HG02571 (cell line): ENCODE measurements at regions not wholly inside any gene's neighbourhood (a gene's known extent, or its start where the extent isn't known, plus 50 kb on each side); places are given as distances from the start of the nearest gene placed in this dataset.
"Not testable (repeated sequence)": the region's sequence is repeated elsewhere in the genome, so short reads cannot be mapped to it uniquely, and the experiment has no call there.

ENCODE experiments used
- ATAC-seq: cut with Tn5 transposase; IDR thresholded peaks from one replicate; pipeline ENCODE4 v1.9.1; 2021; ENCODE audit warnings: mild to moderate bottlenecking, moderate library complexity; ENCODE audit not compliant: unreplicated experiment

- ATAC-seq: no peak
These were observed 139.8 kb upstream of the UBE2E3 start for GRCh38 chr2:180840641-180841040.

DNA sequence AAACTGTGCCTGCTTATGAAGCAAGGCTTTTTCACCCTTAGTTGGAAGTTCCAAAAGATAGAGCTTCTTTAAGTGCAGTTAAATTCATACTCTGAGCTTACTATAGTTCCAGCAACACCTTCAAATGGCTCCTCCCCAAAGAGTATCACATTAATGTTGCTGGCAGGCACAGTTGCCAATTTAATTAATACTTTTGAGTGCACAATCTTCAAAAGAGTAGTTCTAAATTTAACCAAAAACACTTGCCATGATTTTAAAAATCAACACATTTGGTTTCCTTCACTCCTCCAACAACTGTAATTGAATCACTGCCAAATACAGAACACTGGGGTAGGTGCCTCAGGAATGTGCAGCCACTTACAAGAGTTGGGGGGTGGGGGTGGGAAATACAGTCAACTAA is 150.6 kb upstream of the UBE2E3 start:
- ATAC-seq: no peak

- no peak for ATAC-seq
These were observed 151.1 kb upstream of the UBE2E3 start for GRCh38 chr2:180829261-180829660.

DNA sequence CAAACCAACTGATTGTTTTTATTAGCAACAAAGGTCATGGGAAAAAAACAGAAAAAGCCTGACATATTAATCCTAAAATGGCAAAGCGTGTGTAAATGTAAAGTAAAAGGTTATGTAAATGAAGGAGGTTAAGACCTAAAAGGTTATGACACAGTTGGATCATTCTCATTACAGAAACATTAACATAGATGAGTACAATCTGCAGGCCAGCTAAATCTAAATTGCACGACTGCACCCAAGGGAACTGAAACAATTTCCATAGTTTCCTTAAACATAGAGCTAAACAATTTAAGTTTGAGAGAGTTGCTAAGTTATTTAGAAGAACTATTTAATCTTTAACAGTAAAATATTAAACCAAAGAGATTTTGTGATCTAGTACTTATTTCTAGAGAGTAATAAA is 151.6 kb upstream of the UBE2E3 start:
- no peak for ATAC-seq

DNA sequence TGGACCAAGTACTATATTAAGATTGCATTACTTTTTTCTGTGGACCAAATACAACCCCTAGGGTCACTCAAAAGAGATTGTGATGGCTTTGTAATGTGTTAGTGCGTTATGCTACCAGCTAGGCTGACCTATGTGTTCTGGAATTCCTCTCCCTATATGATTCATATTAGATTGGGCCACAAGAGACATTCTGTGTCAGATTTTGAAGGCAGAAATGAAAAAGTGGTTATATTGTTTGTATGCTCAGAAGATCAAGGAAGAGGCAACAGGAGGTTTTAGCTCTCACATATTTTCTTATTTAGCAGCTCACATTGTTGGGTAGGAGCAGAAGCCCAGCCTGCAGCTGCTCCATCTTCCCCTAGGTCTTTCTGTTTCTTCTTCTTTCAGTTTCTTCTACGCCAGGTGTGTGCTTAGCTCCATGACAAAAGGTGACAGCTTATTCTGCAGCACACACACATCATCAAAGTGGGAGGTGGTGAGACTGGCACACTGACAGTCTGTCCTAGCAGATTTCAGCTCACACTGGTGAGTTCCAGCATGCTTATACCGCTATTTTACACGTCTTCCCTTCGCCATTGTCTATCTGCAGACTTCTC is 156.8 kb upstream of the UBE2E3 start:
- ATAC-seq: no peak

- ATAC-seq: no peak
These were observed 161.3 kb upstream of the UBE2E3 start for GRCh38 chr2:180819106-180819505.

DNA sequence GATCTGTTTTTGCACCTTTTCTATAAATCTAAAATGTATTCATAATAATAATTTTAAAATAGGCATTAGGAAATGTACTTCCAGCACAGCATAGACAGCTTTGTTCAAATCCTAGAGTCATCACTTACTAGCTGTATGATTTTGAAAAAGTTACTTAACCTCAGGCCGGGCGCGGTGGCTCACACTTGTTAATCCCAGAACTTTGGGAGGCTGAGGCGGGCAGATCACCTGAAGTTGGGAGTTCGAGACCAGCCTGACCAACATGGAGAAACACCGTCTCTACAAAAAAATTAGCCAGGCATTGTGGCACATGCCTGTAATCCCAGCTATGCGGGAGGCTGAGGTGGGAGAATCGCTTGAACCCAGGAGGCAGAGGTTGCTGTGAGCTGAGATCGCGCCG is 161.7 kb upstream of the UBE2E3 start:
- not testable (repeated sequence) for ATAC-seq

- no peak for ATAC-seq
These were observed 181.3 kb upstream of the UBE2E3 start for GRCh38 chr2:180799141-180799540.

GRCh38 chr2:180790891-180791290 is 189.5 kb upstream of the UBE2E3 start:
- ATAC-seq: no peak

- no peak for ATAC-seq
These were observed 193.1 kb upstream of the UBE2E3 start for GRCh38 chr2:180787330-180787729.

GRCh38 chr2:180781276-180781675 is 199.1 kb upstream of the UBE2E3 start:
- no peak for ATAC-seq

- no peak for ATAC-seq
These were observed 202.1 kb upstream of the UBE2E3 start for GRCh38 chr2:180778291-180778690.

GRCh38 chr2:180776921-180777320 is 203.5 kb upstream of the UBE2E3 start:
- no peak for ATAC-seq

GRCh38 chr2:180775711-180776110 is 204.7 kb upstream of the UBE2E3 start:
- ATAC-seq: no peak

DNA sequence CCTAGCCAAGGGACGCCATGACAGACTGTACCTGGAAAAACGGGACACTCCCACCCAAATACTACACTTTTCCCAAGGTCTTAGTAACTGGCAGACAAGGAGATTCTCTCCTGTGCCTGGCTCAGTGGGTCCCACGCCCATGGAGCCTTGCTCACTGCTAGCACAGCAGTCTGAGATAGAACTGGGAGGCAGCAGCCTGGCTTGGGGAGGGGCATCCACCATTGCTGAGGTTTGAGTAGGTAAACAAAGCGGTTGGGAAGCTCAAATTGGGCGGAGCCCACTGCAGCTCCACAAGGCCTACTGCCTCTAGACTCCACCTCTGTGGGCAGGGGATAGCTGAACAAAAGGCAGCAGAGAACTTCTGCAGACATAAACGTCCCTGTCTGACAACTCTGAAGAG is 215.1 kb upstream of the UBE2E3 start:
- not testable (repeated sequence) for ATAC-seq

DNA sequence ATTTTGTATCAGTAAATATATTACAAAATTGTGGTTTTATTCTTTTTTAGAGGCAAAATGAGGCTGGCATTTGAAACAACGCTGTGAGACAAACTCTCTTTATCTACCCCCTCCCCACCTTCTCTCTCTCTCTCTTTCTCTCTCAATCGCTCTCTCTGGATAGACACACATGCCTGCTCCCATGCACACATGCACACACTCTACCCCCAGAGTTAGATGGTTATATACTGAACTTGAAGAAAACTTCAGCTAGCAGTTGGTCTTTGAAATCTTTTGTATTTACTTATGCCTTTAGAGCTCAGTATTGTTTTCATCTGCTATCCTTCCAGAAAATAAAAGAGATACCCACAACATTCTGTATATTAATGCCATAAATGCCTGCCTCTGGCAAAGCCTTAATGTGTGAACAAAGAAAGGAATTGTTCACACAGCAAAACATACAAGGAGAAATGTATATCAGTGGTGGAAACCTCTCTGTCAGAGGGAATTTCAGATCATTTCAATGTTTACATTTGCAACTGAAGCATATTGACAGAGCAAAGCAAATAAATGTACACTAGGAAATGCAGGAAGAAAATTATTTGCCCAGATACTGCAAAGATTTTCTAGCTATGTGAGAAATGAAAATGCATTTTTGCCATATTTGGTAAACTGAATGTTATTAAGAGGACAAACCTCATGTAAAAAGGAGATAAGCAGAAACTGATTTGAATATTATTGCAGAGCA is 217.0 kb upstream of the UBE2E3 start:
- ATAC-seq: no peak

DNA sequence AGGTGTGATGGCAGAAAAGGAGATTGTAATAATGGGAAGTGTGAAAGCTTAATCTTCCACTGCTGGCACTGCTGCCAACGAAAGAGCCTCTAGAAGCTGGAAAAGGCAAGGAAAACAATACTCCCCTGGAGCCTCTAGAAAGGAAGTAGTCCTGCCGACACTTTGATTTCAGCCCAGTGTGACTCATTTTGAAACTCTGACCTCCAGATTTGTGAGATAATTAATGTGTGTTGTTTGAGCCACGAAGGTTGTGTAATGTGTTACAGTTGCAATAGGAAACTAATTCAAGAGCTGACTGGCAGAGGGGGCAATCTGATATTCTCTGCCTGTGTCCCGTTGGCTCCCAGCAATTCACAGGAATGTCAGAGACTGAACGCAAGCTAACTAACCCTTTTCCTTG is 219.2 kb upstream of the UBE2E3 start:
- ATAC-seq: no peak

GRCh38 chr2:180759631-180760030 is 220.8 kb upstream of the UBE2E3 start:
- no peak for ATAC-seq

GRCh38 chr2:180753809-180754761 is 226.3 kb upstream of the UBE2E3 start:
- no peak for ATAC-seq

DNA sequence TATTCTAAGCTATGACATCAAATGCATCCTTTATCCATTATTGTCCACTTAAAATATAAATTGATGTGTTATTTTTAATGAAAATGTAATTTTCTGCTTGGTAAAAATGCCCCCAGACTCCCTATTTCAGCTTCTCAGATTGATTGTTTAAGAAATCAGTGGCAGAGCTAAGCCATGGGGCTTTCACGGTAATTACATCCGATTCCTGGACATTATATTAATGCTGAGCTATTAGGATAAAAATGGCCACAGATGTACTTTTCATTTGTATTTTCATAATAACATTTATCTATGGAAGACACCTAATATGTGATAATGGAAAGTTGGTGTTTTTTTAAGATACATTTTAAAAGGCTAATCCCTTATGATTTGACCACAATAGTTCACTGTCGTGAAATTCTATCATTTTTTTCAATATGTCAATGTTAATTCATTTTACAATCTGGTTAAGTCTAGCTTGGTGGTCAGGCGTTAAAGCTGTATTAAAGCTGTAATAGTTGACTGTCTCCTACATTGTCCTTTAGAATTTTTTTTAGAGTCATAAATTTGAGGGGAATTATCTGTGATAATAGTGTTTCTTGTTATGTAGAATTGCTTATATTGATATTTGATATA is 229.0 kb upstream of the UBE2E3 start:
- ATAC-seq: no peak

DNA sequence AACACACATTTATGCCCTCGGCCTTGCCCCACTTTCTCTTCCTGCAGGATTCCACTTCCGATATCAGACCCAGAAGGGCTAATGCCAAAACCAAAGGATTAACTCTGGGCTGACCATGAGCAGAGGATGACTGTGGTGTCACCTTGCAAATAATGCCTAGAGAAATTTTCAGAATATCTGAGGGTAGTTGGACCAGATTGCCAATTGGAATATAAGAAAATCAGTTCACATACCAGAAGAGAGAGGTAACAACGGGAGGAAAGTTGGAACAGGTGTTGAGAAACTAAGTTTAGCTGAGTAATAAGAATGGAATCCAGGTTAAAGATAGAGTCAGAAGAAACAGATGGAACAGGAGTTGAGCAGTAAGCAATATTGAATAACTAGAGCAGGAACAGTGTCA is 232.7 kb upstream of the UBE2E3 start:
- ATAC-seq: no peak
